ENCODE measurements at regions not wholly inside any gene's neighbourhood (a gene's known extent, or its start where the extent isn't known, plus 50 kb on each side); places are given as distances from the start of the nearest gene placed in this dataset.
"Not testable (repeated sequence)": the region's sequence is repeated elsewhere in the genome, so short reads cannot be mapped to it uniquely, and the experiment has no call there.

- ChIA-PET POLR2A (no interaction called here), CTCF (no interaction called here)
- DNase-seq (no peak), ATAC-seq (no peak)
- H3K36me3 Mint-ChIP-seq (ENCODE audit: low read depth): no peaks in the 10 kb centered on the region
- peaks cover 2% of the 10 kb centered on the region for H3K9me3 Mint-ChIP-seq (ENCODE audit: low read depth)
- no peaks in the 10 kb centered on the region for H3K27me3 Mint-ChIP-seq
- intact Hi-C loops (cut with DNase I, micrococcal nuclease): no loop called here
- H3K27ac Mint-ChIP-seq: no peak overlapping the region
- H3K4me1 Mint-ChIP-seq: no peaks in the 10 kb centered on the region
- H3K4me3 Mint-ChIP-seq: no peak overlapping the region
These were observed 510.5 kb upstream of the FSHR start for GRCh38 chr2:49664827-49665226.

GRCh38 chr2:49661809-49662208, 507.5 kb upstream of the FSHR start:
- Mint-ChIP-seq H3K27ac (no peak overlapping the region), H3K36me3 (ENCODE audit: low read depth) (no peaks in the 10 kb centered on the region), H3K4me3 (no peak overlapping the region), H3K4me1 (no peaks in the 10 kb centered on the region), H3K27me3 (no peaks in the 10 kb centered on the region), H3K9me3 (ENCODE audit: low read depth) (no peaks in the 10 kb centered on the region)
- POLR2A ChIA-PET: no interaction called here
- CTCF ChIA-PET: no interaction called here
- no peak for ATAC-seq
- DNase-seq: no peak
- intact Hi-C loops (cut with DNase I, micrococcal nuclease): no loop called here

- POLR2A ChIA-PET: no interaction called here
- CTCF ChIA-PET: no interaction called here
- ATAC-seq (no peak), DNase-seq (no peak)
- intact Hi-C loops (cut with DNase I, micrococcal nuclease): no loop called here
- no peaks in the 10 kb centered on the region for H3K36me3 Mint-ChIP-seq (ENCODE audit: low read depth)
- no peaks in the 10 kb centered on the region for H3K27me3 Mint-ChIP-seq
- H3K4me1 Mint-ChIP-seq: no peaks in the 10 kb centered on the region
- no peak overlapping the region for H3K4me3 Mint-ChIP-seq
- no peaks in the 10 kb centered on the region for H3K9me3 Mint-ChIP-seq (ENCODE audit: low read depth)
- no peak overlapping the region for H3K27ac Mint-ChIP-seq
These were observed 502.5 kb upstream of the FSHR start for GRCh38 chr2:49656853-49657252.

- Mint-ChIP-seq H3K27ac (no peak overlapping the region), H3K4me3 (no peak overlapping the region), H3K27me3 (no peaks in the 10 kb centered on the region), H3K9me3 (ENCODE audit: low read depth) (peaks cover 3% of the 10 kb centered on the region), H3K4me1 (no peaks in the 10 kb centered on the region), H3K36me3 (ENCODE audit: low read depth) (no peaks in the 10 kb centered on the region)
- DNase-seq (no peak), ATAC-seq (no peak)
- ChIA-PET CTCF (no interaction called here), POLR2A (no interaction called here)
- intact Hi-C loops (cut with DNase I, micrococcal nuclease): no loop called here
These were observed 488.8 kb upstream of the FSHR start for GRCh38 chr2:49643149-49643548.

- no peak overlapping the region for H3K4me3 Mint-ChIP-seq
- DNase-seq (no peak), ATAC-seq (no peak)
- POLR2A ChIA-PET: no interaction called here
- no peaks in the 10 kb centered on the region for H3K4me1 Mint-ChIP-seq
- H3K27ac Mint-ChIP-seq: no peak overlapping the region
- CTCF ChIA-PET: no interaction called here
- H3K36me3 Mint-ChIP-seq (ENCODE audit: low read depth): no peaks in the 10 kb centered on the region
- H3K9me3 Mint-ChIP-seq (ENCODE audit: low read depth): peaks cover 4% of the 10 kb centered on the region
- H3K27me3 Mint-ChIP-seq: no peaks in the 10 kb centered on the region
- intact Hi-C loops (cut with DNase I, micrococcal nuclease): no loop called here
These were observed 486.3 kb upstream of the FSHR start for GRCh38 chr2:49640630-49641029.

GRCh38 chr2:49621016-49621415, 466.7 kb upstream of the FSHR start:
- H3K4me3 Mint-ChIP-seq: no peak overlapping the region
- H3K4me1 Mint-ChIP-seq: no peaks in the 10 kb centered on the region
- H3K27ac Mint-ChIP-seq: no peak overlapping the region
- H3K27me3 Mint-ChIP-seq: no peaks in the 10 kb centered on the region
- intact Hi-C loops (cut with DNase I, micrococcal nuclease): no loop called here
- no peaks in the 10 kb centered on the region for H3K9me3 Mint-ChIP-seq (ENCODE audit: low read depth)
- DNase-seq (no peak), ATAC-seq (no peak)
- no peaks in the 10 kb centered on the region for H3K36me3 Mint-ChIP-seq (ENCODE audit: low read depth)
- POLR2A ChIA-PET: no interaction called here
- CTCF ChIA-PET: no interaction called here

GRCh38 chr2:49619804-49620203, 465.5 kb upstream of the FSHR start:
- no peak overlapping the region for H3K4me3 Mint-ChIP-seq
- H3K9me3 Mint-ChIP-seq (ENCODE audit: low read depth): no peaks in the 10 kb centered on the region
- ChIA-PET CTCF (no interaction called here), POLR2A (no interaction called here)
- H3K27ac Mint-ChIP-seq: no peak overlapping the region
- intact Hi-C loops (cut with DNase I, micrococcal nuclease): loop anchor here in 1 of 2 experiments (5.0 kb wide), 3 partner anchors 522 to 867 kb away; no protein-coding TSS in a partner anchor
- no peaks in the 10 kb centered on the region for H3K36me3 Mint-ChIP-seq (ENCODE audit: low read depth)
- no peak for ATAC-seq
- no peak for DNase-seq
- no peaks in the 10 kb centered on the region for H3K4me1 Mint-ChIP-seq
- no peaks in the 10 kb centered on the region for H3K27me3 Mint-ChIP-seq

GRCh38 chr2:49618491-49618890, 464.2 kb upstream of the FSHR start:
- H3K27me3 Mint-ChIP-seq: no peaks in the 10 kb centered on the region
- no peaks in the 10 kb centered on the region for H3K36me3 Mint-ChIP-seq (ENCODE audit: low read depth)
- no peak for ATAC-seq
- intact Hi-C loops (cut with DNase I, micrococcal nuclease): loop anchor here in 1 of 2 experiments (5.0 kb wide), 3 partner anchors 524 to 869 kb away; no protein-coding TSS in a partner anchor
- no peaks in the 10 kb centered on the region for H3K4me1 Mint-ChIP-seq
- no peak overlapping the region for H3K4me3 Mint-ChIP-seq
- ChIA-PET CTCF (interaction anchor here (0.7 kb wide), 1 partner anchor 382 kb away, joined by 3 read pairs; no protein-coding TSS in a partner anchor), POLR2A (no interaction called here)
- no peak for DNase-seq
- H3K9me3 Mint-ChIP-seq (ENCODE audit: low read depth): no peaks in the 10 kb centered on the region
- H3K27ac Mint-ChIP-seq: no peak overlapping the region

GRCh38 chr2:49616800-49617199, 462.5 kb upstream of the FSHR start:
- Mint-ChIP-seq H3K9me3 (ENCODE audit: low read depth) (no peaks in the 10 kb centered on the region), H3K27me3 (no peaks in the 10 kb centered on the region), H3K36me3 (ENCODE audit: low read depth) (no peaks in the 10 kb centered on the region), H3K4me3 (no peak overlapping the region), H3K27ac (no peak overlapping the region), H3K4me1 (no peaks in the 10 kb centered on the region)
- ChIA-PET POLR2A (no interaction called here), CTCF (no interaction called here)
- ATAC-seq: no peak
- intact Hi-C loops (cut with DNase I, micrococcal nuclease): loop anchor here in 1 of 2 experiments (5.0 kb wide), 3 partner anchors 526 to 871 kb away; no protein-coding TSS in a partner anchor
- no peak for DNase-seq

GRCh38 chr2:49611796-49612195, 457.5 kb upstream of the FSHR start:
- H3K27ac Mint-ChIP-seq; ATAC-seq; H3K27me3 Mint-ChIP-seq; CTCF ChIA-PET; H3K36me3 Mint-ChIP-seq (ENCODE audit: low read depth); H3K9me3 Mint-ChIP-seq (ENCODE audit: low read depth); POLR2A ChIA-PET; H3K4me3 Mint-ChIP-seq; DNase-seq; intact Hi-C loops (cut with DNase I, micrococcal nuclease); H3K4me1 Mint-ChIP-seq: not testable (repeated sequence)

GRCh38 chr2:49600524-49600923, 446.2 kb upstream of the FSHR start:
- Mint-ChIP-seq H3K27me3 (no peaks in the 10 kb centered on the region), H3K4me1 (no peaks in the 10 kb centered on the region), H3K9me3 (ENCODE audit: low read depth) (no peaks in the 10 kb centered on the region), H3K4me3 (no peak overlapping the region), H3K27ac (no peak overlapping the region), H3K36me3 (ENCODE audit: low read depth) (no peaks in the 10 kb centered on the region)
- ChIA-PET POLR2A (no interaction called here), CTCF (no interaction called here)
- intact Hi-C loops (cut with DNase I, micrococcal nuclease): no loop called here
- ATAC-seq (no peak), DNase-seq (no peak)

- no peak overlapping the region for H3K27ac Mint-ChIP-seq
- H3K27me3 Mint-ChIP-seq: no peaks in the 10 kb centered on the region
- ATAC-seq (no peak), DNase-seq (no peak)
- no peaks in the 10 kb centered on the region for H3K36me3 Mint-ChIP-seq (ENCODE audit: low read depth)
- ChIA-PET CTCF (no interaction called here), POLR2A (no interaction called here)
- H3K4me3 Mint-ChIP-seq: no peak overlapping the region
- intact Hi-C loops (cut with DNase I, micrococcal nuclease): no loop called here
- no peaks in the 10 kb centered on the region for H3K9me3 Mint-ChIP-seq (ENCODE audit: low read depth)
- no peaks in the 10 kb centered on the region for H3K4me1 Mint-ChIP-seq
These were observed 443.9 kb upstream of the FSHR start for GRCh38 chr2:49598231-49598630.

GRCh38 chr2:49585921-49586320, 431.6 kb upstream of the FSHR start:
- intact Hi-C loops (cut with DNase I, micrococcal nuclease): no loop called here
- no peak for ATAC-seq
- ChIA-PET CTCF (no interaction called here), POLR2A (no interaction called here)
- Mint-ChIP-seq H3K4me1 (no peaks in the 10 kb centered on the region), H3K27me3 (no peaks in the 10 kb centered on the region), H3K36me3 (ENCODE audit: low read depth) (no peaks in the 10 kb centered on the region), H3K4me3 (no peak overlapping the region), H3K27ac (no peak overlapping the region), H3K9me3 (ENCODE audit: low read depth) (peaks cover 7% of the 10 kb centered on the region)
- DNase-seq: no peak

Measured in activated CD4-positive, alpha-beta T cell treated with anti-CD3 and anti-CD28 coated beads for 36 hours (primary cell).